Keratinocyte (primary cell): ENCODE measurements at regions not wholly inside any gene's neighbourhood (a gene's known extent, or its start where the extent isn't known, plus 50 kb on each side); places are given as distances from the start of the nearest gene placed in this dataset.

Experiments used
- DNase-seq: peaks from one replicate; pipeline ENCODE4 v3.0.0-alpha.2; 2011; ENCODE audit warnings: low read depth, missing footprints, low spot score
- FAIRE-seq: peaks from 2 replicates; lab custom pipeline; 2011; peaks lifted over from hg19 to GRCh38; lab: Jason Lieb, UNC
- H2AFZ ChIP-seq: 2 replicates; pipeline ENCODE4 v1.6.0; 2012; ENCODE audit warnings: low read length, control low read depth, inconsistent platforms; ENCODE audit not compliant: control insufficient read depth
- H3K27ac ChIP-seq: 2 replicates; pipeline ENCODE4 v1.5.1; 2011; ENCODE audit warnings: low read length; ENCODE audit not compliant: control insufficient read depth, insufficient read depth
- H3K27me3 ChIP-seq: 3 replicates; pipeline ENCODE4 v1.6.0; 2011; ENCODE audit warnings: low read length; ENCODE audit not compliant: control insufficient read depth, insufficient read depth; ENCODE audit errors: extremely low read depth
- H3K36me3 ChIP-seq, 2 experiments: 2 replicates in 1 of 2; 3 replicates in 1 of 2; pipeline ENCODE4 v1.5.1; 2011; ENCODE audit warnings: low read length in 2 of 2, mild to moderate bottlenecking in 1 of 2; ENCODE audit not compliant: control insufficient read depth in 2 of 2, insufficient read depth in 2 of 2; ENCODE audit errors: extremely low read depth in 1 of 2
- H3K4me1 ChIP-seq: 3 replicates; pipeline ENCODE4 v1.5.1; 2011; ENCODE audit warnings: low read length; ENCODE audit not compliant: control insufficient read depth, insufficient read depth; ENCODE audit errors: extremely low read depth
- H3K4me2 ChIP-seq: 3 replicates; pipeline ENCODE4 v1.6.0; 2011; ENCODE audit warnings: low read depth, low read length; ENCODE audit not compliant: control insufficient read depth, insufficient read depth; ENCODE audit errors: extremely low read depth
- H3K4me3 ChIP-seq, 3 experiments: fragments of 200-600 bp in 1 of 3; sonication (generic) in 1 of 3; 2 replicates in 2 of 3; 3 replicates in 1 of 3; pipeline ENCODE4 v1.5.1; 2011 to 2016; ENCODE audit warnings: low read length in 3 of 3, mild to moderate bottlenecking in 3 of 3, control low read depth in 2 of 3, inconsistent platforms in 1 of 3, low read depth in 1 of 3, mixed read lengths in 1 of 3, mixed run types in 1 of 3, moderate library complexity in 1 of 3; ENCODE audit not compliant: control insufficient read depth in 2 of 3, insufficient read depth in 2 of 3; ENCODE audit errors: extremely low read depth in 1 of 3
- H3K79me2 ChIP-seq: 2 replicates; pipeline ENCODE4 v1.6.0; 2012; ENCODE audit warnings: low read length; ENCODE audit not compliant: control insufficient read depth, insufficient read depth
- H3K9ac ChIP-seq: 3 replicates; pipeline ENCODE4 v1.6.0; 2011; ENCODE audit warnings: low read length; ENCODE audit not compliant: control insufficient read depth, insufficient read depth; ENCODE audit errors: extremely low read depth
- H3K9me1 ChIP-seq: 3 replicates; pipeline ENCODE4 v1.6.0; 2011; ENCODE audit warnings: low read length; ENCODE audit not compliant: control insufficient read depth, insufficient read depth; ENCODE audit errors: extremely low read depth
- H3K9me3 ChIP-seq: 2 replicates; pipeline ENCODE4 v1.5.1; 2012; ENCODE audit warnings: low read depth, low read length; ENCODE audit not compliant: control insufficient read depth
- H4K20me1 ChIP-seq: 3 replicates; pipeline ENCODE4 v1.6.0; 2011; ENCODE audit warnings: low read length; ENCODE audit not compliant: control insufficient read depth, insufficient read depth; ENCODE audit errors: extremely low read depth
- CTCF ChIP-seq, 3 experiments: IDR thresholded peaks in 1 of 3; conservative IDR thresholded peaks in 1 of 3; optimal IDR thresholded peaks in 1 of 3; 2 replicates in 2 of 3; 3 replicates in 1 of 3; pipeline versions ENCODE3 to v1.5.1; 2011; ENCODE audit warnings: low read length in 3 of 3, mild to moderate bottlenecking in 3 of 3, moderate library complexity in 2 of 3, control low read depth in 1 of 3, inconsistent platforms in 1 of 3; ENCODE audit not compliant: insufficient read depth in 2 of 3; ENCODE audit errors: extremely low read depth in 1 of 3
- EZH2 ChIP-seq: IDR thresholded peaks from one replicate; pipeline ENCODE4 v1.6.1; 2012; ENCODE audit warnings: inconsistent platforms, mild to moderate bottlenecking, low read length, moderate library complexity
- dilution Hi-C: fragments of 300-500 bp; cut with MboI; formaldehyde crosslinking; loops from one replicate; pipeline ENCODE4 v1.7.0; 2020; ENCODE audit warnings: low sequenced_read_pairs; ENCODE audit not compliant: extremely low pct_ligation_motif_present

GRCh38 chr21:20774737-20775136 lies 223.5 kb upstream of the NCAM2 start:
- no peak overlapping the region for H3K4me3 ChIP-seq
- no peaks in the 10 kb centered on the region for H4K20me1 ChIP-seq
- FAIRE-seq (no peak), DNase-seq (no peak)
- no peak overlapping the region for H2AFZ ChIP-seq
- dilution Hi-C loops = no loop called here
- H3K9ac ChIP-seq = no peak overlapping the region
- no peaks in the 10 kb centered on the region for H3K4me1 ChIP-seq
- no peaks in the 10 kb centered on the region for H3K9me1 ChIP-seq
- no peaks in the 10 kb centered on the region for H3K27me3 ChIP-seq
- no peaks in the 10 kb centered on the region for H3K79me2 ChIP-seq
- peaks cover 3% of the 10 kb centered on the region for H3K9me3 ChIP-seq
- no peak for TF ChIP-seq EZH2
- no peak for TF ChIP-seq CTCF (optimal IDR thresholded peaks at IDR 0.05 in 1 of 3, IDR thresholded peaks at IDR 0.05 in 1 of 3, conservative IDR thresholded peaks at IDR 0.05 in 1 of 3; ENCODE audit: extremely low read depth in 1 of 3, insufficient read depth in 2 of 3, low read length in 3 of 3)
- H3K36me3 ChIP-seq = no peaks in the 10 kb centered on the region
- no peak overlapping the region for H3K27ac ChIP-seq
- H3K4me2 ChIP-seq = no peak overlapping the region

DNA sequence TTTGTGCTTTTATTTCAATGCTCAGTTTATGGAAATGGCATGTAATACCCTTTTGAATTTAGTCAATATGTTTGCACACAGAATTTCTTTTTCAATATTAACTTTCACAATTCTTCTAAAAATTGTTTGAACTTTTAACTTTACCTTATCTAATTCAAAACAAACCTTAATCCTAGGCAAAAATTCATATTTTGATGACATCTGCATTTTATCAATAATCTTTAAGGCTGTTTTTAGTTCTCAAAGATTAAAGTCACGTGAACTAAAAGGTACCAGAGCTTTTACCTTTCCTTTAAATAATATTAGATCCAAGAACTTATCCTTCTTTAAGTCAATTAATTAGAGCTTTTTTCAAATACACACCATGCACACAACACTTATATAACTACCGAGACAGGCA lies 218.9 kb upstream of the NCAM2 start:
- dilution Hi-C loops = no loop called here
- Histone ChIP-seq H2AFZ (no peak overlapping the region), H3K4me2 (no peak overlapping the region), H4K20me1 (no peaks in the 10 kb centered on the region), H3K9me1 (no peaks in the 10 kb centered on the region), H3K9ac (no peak overlapping the region), H3K79me2 (no peaks in the 10 kb centered on the region), H3K4me1 (no peaks in the 10 kb centered on the region), H3K27ac (no peak overlapping the region), H3K27me3 (no peaks in the 10 kb centered on the region), H3K36me3 (no peaks in the 10 kb centered on the region), H3K4me3 (no peak overlapping the region), H3K9me3 (peaks cover 7% of the 10 kb centered on the region)
- DNase-seq = no peak
- no peak for FAIRE-seq
- no peak for TF ChIP-seq CTCF (optimal IDR thresholded peaks at IDR 0.05 in 1 of 3, IDR thresholded peaks at IDR 0.05 in 1 of 3, conservative IDR thresholded peaks at IDR 0.05 in 1 of 3; ENCODE audit: extremely low read depth in 1 of 3, insufficient read depth in 2 of 3, low read length in 3 of 3)
- no peak for TF ChIP-seq EZH2
